IPS DF 6.9 (cell line): ENCODE measurements at regions not wholly inside any gene's neighbourhood (a gene's known extent, or its start where the extent isn't known, plus 50 kb on each side); places are given as distances from the start of the nearest gene placed in this dataset.

Experiments used
- DNase-seq: peaks from one replicate; pipeline ENCODE4 v3.0.0-alpha.2; 2013; ENCODE audit warnings: low read depth, low spot score
- H3K27ac ChIP-seq: one replicate; pipeline ENCODE4 v1.5.1; 2013; ENCODE audit warnings: low read length, control low read depth
- H3K27me3 ChIP-seq: 2 replicates; pipeline ENCODE4 v1.6.1; 2013; ENCODE audit warnings: mild to moderate bottlenecking, low read length; ENCODE audit not compliant: control insufficient read depth, insufficient read depth
- H3K36me3 ChIP-seq: 2 replicates; pipeline ENCODE4 v1.6.1; 2013; ENCODE audit warnings: low read length; ENCODE audit not compliant: control insufficient read depth, insufficient read depth
- H3K4me1 ChIP-seq: 2 replicates; pipeline ENCODE4 v1.6.1; 2013; ENCODE audit warnings: low read length; ENCODE audit not compliant: control insufficient read depth, insufficient read depth
- H3K4me3 ChIP-seq: 2 replicates; pipeline ENCODE4 v1.5.1; 2013; ENCODE audit warnings: mild to moderate bottlenecking, low read length
- H3K9me3 ChIP-seq: 2 replicates; pipeline ENCODE4 v1.6.1; 2013; ENCODE audit warnings: low read length, inconsistent platforms; ENCODE audit not compliant: control insufficient read depth, insufficient read depth
- WGBS: extraction: QIAGEN DNeasy Blood & Tissue Kit; methylation state at CpG from one replicate; pipeline ENCODE4 v1.1.7; 2013; ENCODE audit warnings: mixed read lengths, missing lambda C conversion rate; ENCODE audit not compliant: insufficient read length, insufficient coverage; 5-methylcytosine and 5-hydroxymethylcytosine counted together

GRCh38 chr3:140816372-140817195 is 125.1 kb upstream of the SLC25A36 start:
- Histone ChIP-seq H3K27me3 (no peaks in the 10 kb centered on the region), H3K36me3 (no peaks in the 10 kb centered on the region), H3K4me1 (no peaks in the 10 kb centered on the region), H3K27ac (no peak overlapping the region), H3K9me3 (no peaks in the 10 kb centered on the region), H3K4me3 (no peak overlapping the region)
- no peak for DNase-seq
- WGBS, result no CpG with 5 or more reads among the region's 6 CpGs

GRCh38 chr3:140821493-140821892 is 120.1 kb upstream of the SLC25A36 start:
- Histone ChIP-seq H3K27me3 (no peaks in the 10 kb centered on the region), H3K4me3 (no peak overlapping the region), H3K36me3 (no peaks in the 10 kb centered on the region), H3K9me3 (no peaks in the 10 kb centered on the region), H3K27ac (no peak overlapping the region), H3K4me1 (no peaks in the 10 kb centered on the region)
- no CpG with 5 or more reads among the region's 2 CpGs for WGBS
- no peak for DNase-seq

GRCh38 chr3:140822401-140823047 is 119.1 kb upstream of the SLC25A36 start:
- DNase-seq, result no peak
- no peak overlapping the region for H3K27ac ChIP-seq
- no peaks in the 10 kb centered on the region for H3K9me3 ChIP-seq
- no peaks in the 10 kb centered on the region for H3K27me3 ChIP-seq
- no peaks in the 10 kb centered on the region for H3K36me3 ChIP-seq
- H3K4me1 ChIP-seq, result no peaks in the 10 kb centered on the region
- no CpG with 5 or more reads among the region's 3 CpGs for WGBS
- H3K4me3 ChIP-seq, result no peak overlapping the region

- H3K27me3 ChIP-seq, result no peaks in the 10 kb centered on the region
- no peak overlapping the region for H3K4me3 ChIP-seq
- DNase-seq, result no peak
- no peaks in the 10 kb centered on the region for H3K9me3 ChIP-seq
- WGBS, result no CpG with 5 or more reads among the region's 1 CpG
- no peaks in the 10 kb centered on the region for H3K36me3 ChIP-seq
- H3K4me1 ChIP-seq, result no peaks in the 10 kb centered on the region
- no peak overlapping the region for H3K27ac ChIP-seq
Observed at GRCh38 chr3:140823106-140823505, 118.5 kb upstream of the SLC25A36 start.

GRCh38 chr3:140827894-140828293 is 113.7 kb upstream of the SLC25A36 start:
- Histone ChIP-seq H3K27me3 (no peaks in the 10 kb centered on the region), H3K9me3 (no peaks in the 10 kb centered on the region), H3K27ac (no peak overlapping the region), H3K36me3 (no peaks in the 10 kb centered on the region), H3K4me1 (no peaks in the 10 kb centered on the region), H3K4me3 (no peak overlapping the region)
- DNase-seq, result no peak
- no CpG with 5 or more reads among the region's 1 CpG for WGBS

GRCh38 chr3:140828585-140828984 is 113.1 kb upstream of the SLC25A36 start:
- Histone ChIP-seq H3K27ac (no peak overlapping the region), H3K27me3 (no peaks in the 10 kb centered on the region), H3K4me3 (no peak overlapping the region), H3K4me1 (no peaks in the 10 kb centered on the region), H3K9me3 (no peaks in the 10 kb centered on the region), H3K36me3 (no peaks in the 10 kb centered on the region)
- no CpG with 5 or more reads among the region's 1 CpG for WGBS
- DNase-seq, result no peak

- no peaks in the 10 kb centered on the region for H3K27me3 ChIP-seq
- H3K4me1 ChIP-seq, result no peaks in the 10 kb centered on the region
- no CpG with 5 or more reads among the region's 1 CpG for WGBS
- H3K36me3 ChIP-seq, result no peaks in the 10 kb centered on the region
- no peak overlapping the region for H3K27ac ChIP-seq
- H3K9me3 ChIP-seq, result no peaks in the 10 kb centered on the region
- H3K4me3 ChIP-seq, result no peak overlapping the region
- no peak for DNase-seq
Observed at GRCh38 chr3:140829796-140830195, 111.8 kb upstream of the SLC25A36 start.

GRCh38 chr3:140830391-140830790 is 111.2 kb upstream of the SLC25A36 start:
- Histone ChIP-seq H3K4me1 (no peaks in the 10 kb centered on the region), H3K9me3 (no peaks in the 10 kb centered on the region), H3K27ac (no peak overlapping the region), H3K4me3 (no peak overlapping the region), H3K36me3 (no peaks in the 10 kb centered on the region), H3K27me3 (no peaks in the 10 kb centered on the region)
- WGBS, result no CpG with 5 or more reads among the region's 1 CpG
- DNase-seq, result no peak

GRCh38 chr3:140832883-140833282 is 108.8 kb upstream of the SLC25A36 start:
- no peak for DNase-seq
- H3K27ac ChIP-seq, result no peak overlapping the region
- no CpG with 5 or more reads among the region's 3 CpGs for WGBS

GRCh38 chr3:140834266-140835037 is 107.2 kb upstream of the SLC25A36 start:
- H3K4me1 ChIP-seq, result no peaks in the 10 kb centered on the region
- no peaks in the 10 kb centered on the region for H3K27me3 ChIP-seq
- no peaks in the 10 kb centered on the region for H3K9me3 ChIP-seq
- DNase-seq, result no peak
- no peak overlapping the region for H3K4me3 ChIP-seq
- WGBS, result no CpG with 5 or more reads among the region's 5 CpGs
- H3K36me3 ChIP-seq, result no peaks in the 10 kb centered on the region
- H3K27ac ChIP-seq, result no peak overlapping the region

More at GRCh38 chr3:140832883-140833282, 108.8 kb upstream of the SLC25A36 start:
- Histone ChIP-seq H3K36me3 (no peaks in the 10 kb centered on the region), H3K9me3 (no peaks in the 10 kb centered on the region), H3K27me3 (no peaks in the 10 kb centered on the region), H3K4me1 (no peaks in the 10 kb centered on the region), H3K4me3 (no peak overlapping the region)
